ENCODE measurements at regions not wholly inside any gene's neighbourhood (a gene's known extent, or its start where the extent isn't known, plus 50 kb on each side); places are given as distances from the start of the nearest gene placed in this dataset.

DNA sequence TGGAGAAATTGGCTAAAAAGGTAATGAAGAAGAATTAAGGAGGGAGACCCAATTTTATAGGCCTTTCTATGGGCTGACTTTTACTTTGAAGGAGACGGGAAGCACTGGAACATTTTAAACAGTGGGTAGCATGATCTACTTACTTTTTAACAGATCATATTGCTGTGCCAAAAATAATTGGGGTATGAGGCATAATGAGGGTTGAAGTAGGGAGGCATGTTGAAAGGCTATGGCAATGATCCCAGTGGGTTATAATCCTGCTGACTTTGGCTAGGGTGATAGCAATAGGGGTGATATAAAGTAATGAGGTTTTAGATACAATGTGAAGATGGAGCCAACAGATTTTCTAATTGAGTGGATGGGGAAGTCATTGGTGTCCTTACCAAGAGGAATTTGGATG, 73.2 kb downstream of the GPR37 start:
- CTCF ChIA-PET: no interaction called here
- POLR2A ChIA-PET: no interaction called here
- no peak overlapping the region for H3K4me3 ChIP-seq (ENCODE audit: low read depth, low read length)
- TF ChIP-seq, protein P1, sequence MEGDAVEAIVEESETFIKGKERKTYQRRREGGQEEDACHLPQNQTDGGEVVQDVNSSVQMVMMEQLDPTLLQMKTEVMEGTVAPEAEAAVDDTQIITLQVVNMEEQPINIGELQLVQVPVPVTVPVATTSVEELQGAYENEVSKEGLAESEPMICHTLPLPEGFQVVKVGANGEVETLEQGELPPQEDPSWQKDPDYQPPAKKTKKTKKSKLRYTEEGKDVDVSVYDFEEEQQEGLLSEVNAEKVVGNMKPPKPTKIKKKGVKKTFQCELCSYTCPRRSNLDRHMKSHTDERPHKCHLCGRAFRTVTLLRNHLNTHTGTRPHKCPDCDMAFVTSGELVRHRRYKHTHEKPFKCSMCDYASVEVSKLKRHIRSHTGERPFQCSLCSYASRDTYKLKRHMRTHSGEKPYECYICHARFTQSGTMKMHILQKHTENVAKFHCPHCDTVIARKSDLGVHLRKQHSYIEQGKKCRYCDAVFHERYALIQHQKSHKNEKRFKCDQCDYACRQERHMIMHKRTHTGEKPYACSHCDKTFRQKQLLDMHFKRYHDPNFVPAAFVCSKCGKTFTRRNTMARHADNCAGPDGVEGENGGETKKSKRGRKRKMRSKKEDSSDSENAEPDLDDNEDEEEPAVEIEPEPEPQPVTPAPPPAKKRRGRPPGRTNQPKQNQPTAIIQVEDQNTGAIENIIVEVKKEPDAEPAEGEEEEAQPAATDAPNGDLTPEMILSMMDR (IDR thresholded peaks at IDR 0.05; ENCODE audit: insufficient read depth, low read length, missing control alignments): no peak
- no peak for DNase-seq (ENCODE audit: low read depth, low spot score)

DNA sequence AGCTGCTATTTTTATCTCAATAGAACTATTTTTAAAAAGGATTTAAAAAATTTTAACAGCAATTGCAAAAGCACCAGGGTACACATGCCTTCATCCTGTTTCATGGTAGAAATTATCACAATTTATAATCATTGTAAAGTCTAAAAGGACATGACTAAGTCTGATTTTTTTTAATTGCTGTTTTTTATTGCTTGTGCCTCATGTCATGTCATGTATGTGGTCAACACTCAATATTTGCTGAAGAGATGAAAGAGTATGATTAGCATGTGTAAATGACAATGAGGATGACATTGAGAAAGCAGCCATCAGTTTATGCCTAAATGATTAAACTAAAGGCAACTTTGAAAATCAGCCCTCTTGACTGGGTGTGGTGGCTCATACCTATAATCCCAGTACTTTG, 74.8 kb downstream of the GPR37 start:
- ChIA-PET POLR2A (no interaction called here), CTCF (no interaction called here)
- TF ChIP-seq, protein P1 (IDR thresholded peaks at IDR 0.05; ENCODE audit: insufficient read depth, low read length, missing control alignments): no peak
- no peak for DNase-seq (ENCODE audit: low read depth, low spot score)
- H3K4me3 ChIP-seq (ENCODE audit: low read depth, low read length): no peak overlapping the region

DNA sequence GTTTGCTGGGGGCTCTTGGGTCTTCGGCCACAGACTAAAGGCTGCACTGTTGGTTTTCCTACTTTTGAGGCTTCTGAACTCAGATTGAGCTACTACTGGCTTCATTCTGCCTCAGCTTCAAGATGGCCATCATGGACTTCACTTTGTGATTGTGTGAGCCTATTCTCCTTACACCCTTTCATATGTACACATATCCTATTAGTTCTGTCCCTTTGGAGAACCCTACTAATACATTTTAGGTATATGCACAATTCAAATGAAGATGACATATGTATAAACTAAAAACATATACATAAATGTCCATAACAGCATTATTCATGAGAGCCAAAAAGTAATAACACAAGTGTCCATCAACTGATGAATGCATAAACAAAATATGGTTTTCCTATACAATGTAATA, 75.7 kb downstream of the GPR37 start:
- H3K4me3 ChIP-seq (ENCODE audit: low read depth, low read length): no peak overlapping the region
- TF ChIP-seq, protein P1 (IDR thresholded peaks at IDR 0.05; ENCODE audit: insufficient read depth, low read length, missing control alignments): no peak
- no peak for DNase-seq (ENCODE audit: low read depth, low spot score)
- POLR2A ChIA-PET: no interaction called here
- CTCF ChIA-PET: no interaction called here

DNA sequence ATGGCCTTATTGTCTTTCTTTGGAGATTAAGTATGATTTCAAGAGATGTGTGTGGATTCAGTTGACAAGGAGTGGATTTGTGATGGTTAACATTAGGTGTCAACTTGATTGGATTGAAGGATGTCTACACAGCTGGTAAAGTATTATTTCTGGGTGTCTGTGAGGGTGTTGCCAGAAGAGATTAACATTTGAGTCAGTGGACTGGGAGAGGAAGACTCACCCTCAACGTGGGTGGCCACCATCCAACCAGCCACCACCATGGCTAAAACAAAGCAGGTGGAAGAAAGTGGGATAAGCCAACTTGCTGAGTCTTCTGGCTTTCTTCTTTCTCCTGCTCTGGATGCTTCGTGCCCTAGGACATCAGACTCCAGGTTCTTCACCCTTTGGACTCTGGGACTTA, 76.1 kb downstream of the GPR37 start:
- POLR2A ChIA-PET: no interaction called here

DNA sequence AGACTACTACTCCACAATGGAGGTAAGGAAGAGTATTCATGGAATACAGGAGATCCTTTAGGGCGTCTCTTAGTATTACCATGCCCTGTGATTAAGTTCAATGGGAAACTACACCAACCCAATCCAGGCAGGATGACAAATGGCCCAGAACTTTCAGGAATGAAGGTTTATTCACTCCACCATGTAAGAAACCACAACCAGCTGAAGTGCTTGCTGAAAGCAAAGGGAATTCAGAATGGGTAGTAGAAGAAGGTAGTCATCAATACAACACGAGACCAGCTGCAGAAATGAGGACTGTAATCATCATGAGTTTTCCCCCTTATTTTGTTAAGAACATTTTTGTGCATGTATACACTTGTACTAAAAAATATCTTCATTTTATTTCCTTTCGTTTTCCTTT, 76.6 kb downstream of the GPR37 start:
- TF ChIP-seq, protein P1 (IDR thresholded peaks at IDR 0.05; ENCODE audit: insufficient read depth, low read length, missing control alignments): no peak
- CTCF ChIA-PET: no interaction called here
- no peak for DNase-seq (ENCODE audit: low read depth, low spot score)
- H3K4me3 ChIP-seq (ENCODE audit: low read depth, low read length): no peak overlapping the region
- POLR2A ChIA-PET: no interaction called here

More for the DNA sequence above, 76.1 kb downstream of the GPR37 start:
- DNase-seq (ENCODE audit: low read depth, low spot score): no peak
- no peak overlapping the region for H3K4me3 ChIP-seq (ENCODE audit: low read depth, low read length)
- TF ChIP-seq, protein P1 (IDR thresholded peaks at IDR 0.05; ENCODE audit: insufficient read depth, low read length, missing control alignments): no peak
- CTCF ChIA-PET: no interaction called here

DNA sequence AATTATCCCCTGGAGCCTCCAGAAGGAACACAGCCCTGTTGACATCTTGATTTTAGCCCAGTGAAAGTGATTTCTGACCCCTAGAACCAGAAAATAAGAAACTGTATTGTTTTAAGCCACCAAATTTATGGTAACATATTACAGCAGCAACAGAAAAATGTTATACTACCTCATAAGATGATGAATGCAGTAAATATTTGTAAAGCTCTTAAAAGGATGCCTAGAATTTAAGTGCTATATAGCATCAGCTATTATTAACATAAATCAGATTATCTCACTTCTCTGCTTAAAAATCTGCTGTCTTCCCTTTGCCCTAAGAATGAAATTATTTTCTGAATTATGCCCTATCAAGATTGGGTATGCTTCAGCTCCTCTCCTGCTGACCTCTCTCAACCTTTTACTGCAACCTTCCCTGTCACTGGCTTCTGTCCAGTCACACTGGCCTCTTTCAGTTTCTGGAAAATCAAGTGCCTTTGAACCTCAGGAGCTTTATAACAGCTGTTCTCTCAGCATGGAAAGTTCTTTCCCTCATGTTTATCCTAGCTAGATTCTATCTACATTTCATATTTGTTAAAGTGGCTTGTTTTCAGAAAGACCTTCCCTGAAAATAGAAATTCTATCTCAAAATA, 78.9 kb downstream of the GPR37 start:
- TF ChIP-seq, protein P1 (IDR thresholded peaks at IDR 0.05; ENCODE audit: insufficient read depth, low read length, missing control alignments): no peak
- DNase-seq (ENCODE audit: low read depth, low spot score): no peak
- CTCF ChIA-PET: interaction anchor here (1.2 kb wide), 1 partner anchor 17 kb away, joined by 3 read pairs; no protein-coding TSS in a partner anchor
- no peak overlapping the region for H3K4me3 ChIP-seq (ENCODE audit: low read depth, low read length)
- POLR2A ChIA-PET: no interaction called here

All from AG04449 (cell line).